ENCODE measurements at regions not wholly inside any gene's neighbourhood (a gene's known extent, or its start where the extent isn't known, plus 50 kb on each side); places are given as distances from the start of the nearest gene placed in this dataset.
"Not testable (repeated sequence)": the region's sequence is repeated elsewhere in the genome, so short reads cannot be mapped to it uniquely, and the experiment has no call there.

- not testable (repeated sequence) for DNase-seq (ENCODE audit: low read depth in 2 of 2)
Observed at GRCh38 chr6:27826612-27826985, 85.6 kb downstream of the OR2B2 start.

GRCh38 chr6:27825848-27826611, 86.2 kb downstream of the OR2B2 start:
- not testable (repeated sequence) for DNase-seq (ENCODE audit: low read depth in 2 of 2)

GRCh38 chr6:27825025-27825793, 87.0 kb downstream of the OR2B2 start:
- no peak for DNase-seq (ENCODE audit: low read depth in 2 of 2)

GRCh38 chr6:27824211-27825024, 87.8 kb downstream of the OR2B2 start:
- DNase-seq (ENCODE audit: low read depth in 2 of 2), result peak in 1 of 2 experiments; percentile 67

- DNase-seq (ENCODE audit: low read depth in 2 of 2), result not testable (repeated sequence)
Observed at GRCh38 chr6:27823714-27824210, 88.4 kb downstream of the OR2B2 start.

- no peak for DNase-seq (ENCODE audit: low read depth in 2 of 2)
Observed at GRCh38 chr6:27816906-27817305, 95.3 kb downstream of the OR2B2 start.

- DNase-seq (ENCODE audit: low read depth in 2 of 2), result peak; percentile 92 to 94
Observed at GRCh38 chr6:27814665-27815424, 97.4 kb downstream of the OR2B2 start.

- not testable (repeated sequence) for DNase-seq (ENCODE audit: low read depth in 2 of 2)
Observed at GRCh38 chr6:27814415-27814664, 97.9 kb downstream of the OR2B2 start.

GRCh38 chr6:27812805-27813492, 99.2 kb downstream of the OR2B2 start:
- DNase-seq (ENCODE audit: low read depth in 2 of 2), result no peak

GRCh38 chr6:27812078-27812804, 100.0 kb downstream of the OR2B2 start:
- DNase-seq (ENCODE audit: low read depth in 2 of 2), result no peak

GRCh38 chr6:27811451-27811772, 100.8 kb downstream of the OR2B2 start:
- no peak for DNase-seq (ENCODE audit: low read depth in 2 of 2)

- no peak for DNase-seq (ENCODE audit: low read depth in 2 of 2)
Observed at GRCh38 chr6:27810768-27811450, 101.3 kb downstream of the OR2B2 start.

- DNase-seq (ENCODE audit: low read depth in 2 of 2), result peak; percentile 95
Observed at GRCh38 chr6:27809939-27810767, 102.0 kb downstream of the OR2B2 start.

GRCh38 chr6:27809067-27809938, 102.9 kb downstream of the OR2B2 start:
- no peak for DNase-seq (ENCODE audit: low read depth in 2 of 2)

- DNase-seq (ENCODE audit: low read depth in 2 of 2), result not testable (repeated sequence)
Observed at GRCh38 chr6:27808242-27809066, 103.7 kb downstream of the OR2B2 start.

GRCh38 chr6:27807441-27808241, 104.6 kb downstream of the OR2B2 start:
- peak; percentile 93 to 94 for DNase-seq (ENCODE audit: low read depth in 2 of 2)

All from fibroblast of skin of left quadriceps (primary cell).